ENCODE measurements at regions not wholly inside any gene's neighbourhood (a gene's known extent, or its start where the extent isn't known, plus 50 kb on each side); places are given as distances from the start of the nearest gene placed in this dataset.
A peak's percentile ranks its signal among the peaks of the same experiment; 100 is the strongest.
"Not testable (repeated sequence)": the region's sequence is repeated elsewhere in the genome, so short reads cannot be mapped to it uniquely, and the experiment has no call there.

- no peak for TF ChIP-seq CTCF (IDR thresholded peaks at IDR 0.05; ENCODE audit: low read depth, low read length)
- H3K4me3 ChIP-seq (replicated peaks in 1 of 2; ENCODE audit: low read depth in 2 of 2, low read length in 2 of 2): no peak overlapping the region
- DNase-seq (ENCODE audit: low read depth in 2 of 2): peak in 1 of 2 donors; percentile 7
These were observed 229.8 kb downstream of the DKK2 start for GRCh38 chr4:106806158-106806797.

GRCh38 chr4:106803083-106803482 is 233.0 kb downstream of the DKK2 start:
- no peak for TF ChIP-seq CTCF (IDR thresholded peaks at IDR 0.05; ENCODE audit: low read depth, low read length)
- H3K4me3 ChIP-seq (replicated peaks in 1 of 2; ENCODE audit: low read depth in 2 of 2, low read length in 2 of 2): no peak overlapping the region
- peak in 1 of 2 donors; percentile 40 for DNase-seq (ENCODE audit: low read depth in 2 of 2)

DNA sequence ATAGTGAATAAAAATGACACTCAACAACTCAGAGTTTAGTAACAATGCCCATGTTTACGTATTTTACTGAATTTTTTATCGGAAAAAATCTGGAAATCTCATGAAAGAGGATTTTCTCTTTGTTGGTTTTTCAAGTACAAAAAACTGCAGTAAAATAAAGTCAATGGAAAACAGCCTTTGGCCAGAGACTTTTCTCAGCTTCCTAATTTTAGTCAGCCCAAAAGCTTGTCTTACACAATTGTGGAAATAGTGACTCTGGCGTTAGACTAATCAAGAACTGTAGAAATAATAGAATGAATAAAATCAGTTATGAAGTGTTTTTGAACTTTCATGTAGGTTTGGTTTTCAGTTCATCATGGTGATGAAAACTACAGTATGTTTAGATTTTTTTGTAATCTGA is 234.7 kb downstream of the DKK2 start:
- no peak overlapping the region for H3K4me3 ChIP-seq (replicated peaks in 1 of 2; ENCODE audit: low read depth in 2 of 2, low read length in 2 of 2)
- no peak for TF ChIP-seq CTCF (IDR thresholded peaks at IDR 0.05; ENCODE audit: low read depth, low read length)
- DNase-seq (ENCODE audit: low read depth in 2 of 2): no peak

- TF ChIP-seq CTCF (IDR thresholded peaks at IDR 0.05; ENCODE audit: low read depth, low read length): no peak
- no peak overlapping the region for H3K4me3 ChIP-seq (replicated peaks in 1 of 2; ENCODE audit: low read depth in 2 of 2, low read length in 2 of 2)
- DNase-seq (ENCODE audit: low read depth in 2 of 2): no peak
These were observed 239.2 kb downstream of the DKK2 start for GRCh38 chr4:106796876-106797275.

DNA sequence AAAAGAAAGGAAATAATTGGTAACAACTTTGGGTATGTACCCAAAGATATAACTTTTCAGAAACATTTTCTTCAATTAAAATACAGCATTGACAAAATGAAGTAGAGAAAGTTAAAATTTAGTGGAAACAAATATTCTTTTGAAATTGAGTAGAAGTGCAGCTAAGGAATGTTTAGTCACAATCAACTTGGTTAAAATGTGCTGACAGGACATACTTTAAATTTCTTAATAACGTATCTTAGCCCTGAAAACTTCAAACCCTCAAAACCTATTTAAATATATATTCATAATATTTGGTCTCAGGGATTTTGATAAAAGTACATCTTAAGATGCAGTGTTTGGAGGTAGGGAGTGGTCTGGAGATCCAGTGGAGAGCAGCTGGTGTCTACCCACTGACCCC is 240.8 kb downstream of the DKK2 start:
- H3K4me3 ChIP-seq (replicated peaks in 1 of 2; ENCODE audit: low read depth in 2 of 2, low read length in 2 of 2): no peak overlapping the region
- no peak for DNase-seq (ENCODE audit: low read depth in 2 of 2)
- no peak for TF ChIP-seq CTCF (IDR thresholded peaks at IDR 0.05; ENCODE audit: low read depth, low read length)

GRCh38 chr4:106793933-106794332 is 242.2 kb downstream of the DKK2 start:
- no peak for TF ChIP-seq CTCF (IDR thresholded peaks at IDR 0.05; ENCODE audit: low read depth, low read length)
- DNase-seq (ENCODE audit: low read depth in 2 of 2): no peak
- H3K4me3 ChIP-seq (replicated peaks in 1 of 2; ENCODE audit: low read depth in 2 of 2, low read length in 2 of 2): no peak overlapping the region

- DNase-seq (ENCODE audit: low read depth in 2 of 2): no peak
- TF ChIP-seq CTCF (IDR thresholded peaks at IDR 0.05; ENCODE audit: low read depth, low read length): no peak
These were observed 260.5 kb downstream of the DKK2 start for GRCh38 chr4:106775636-106776035.

GRCh38 chr4:106774055-106774454 is 262.1 kb downstream of the DKK2 start:
- not testable (repeated sequence) for DNase-seq (ENCODE audit: low read depth in 2 of 2); H3K4me3 ChIP-seq (replicated peaks in 1 of 2; ENCODE audit: low read depth in 2 of 2, low read length in 2 of 2)

More at GRCh38 chr4:106775636-106776035, 260.5 kb downstream of the DKK2 start:
- no peak overlapping the region for H3K4me3 ChIP-seq (replicated peaks in 1 of 2; ENCODE audit: low read depth in 2 of 2, low read length in 2 of 2)

Measured in cardiac fibroblast (primary cell).